Peyer's patch (tissue), 4 donors: ENCODE measurements at regions not wholly inside any gene's neighbourhood (a gene's known extent, or its start where the extent isn't known, plus 50 kb on each side); places are given as distances from the start of the nearest gene placed in this dataset.

Experiments
- DNase-seq, 3 donors: peaks; one replicate each; pipeline ENCODE4 v3.0.0-alpha.2; 2017 to 2019
- H3K27ac ChIP-seq, 4 donors: fragments of 200-600 bp; sonication (generic); one replicate each; pipeline ENCODE4 v1.5.1; 2016 to 2019
- H3K27me3 ChIP-seq, 2 donors: fragments of 200-600 bp; sonication (generic); one replicate each; pipeline ENCODE4 v1.5.1; 2019
- H3K36me3 ChIP-seq, 3 donors: fragments of 200-600 bp; sonication (generic); one replicate each; pipeline ENCODE4 v1.5.1; 2016 to 2019
- H3K4me1 ChIP-seq, 4 donors: fragments of 200-600 bp; sonication (generic); one replicate each; pipeline ENCODE4 v1.5.1; 2016 to 2019
- H3K4me3 ChIP-seq, 4 donors: fragments of 200-600 bp; sonication (generic); 1 replicate in 3 of 4; 2 replicates in 1 of 4; pipeline ENCODE4 v1.5.1; 2016 to 2019; ENCODE audit warnings: mild to moderate bottlenecking in 1 of 4
- H3K9me3 ChIP-seq, 4 donors: fragments of 200-600 bp; sonication (generic); one replicate each; pipeline ENCODE4 v1.5.1; 2016 to 2019; ENCODE audit warnings: mild to moderate bottlenecking in 1 of 4
- CTCF ChIP-seq, 6 experiments: fragments of 450-650 bp in 4 of 6; fragments of 200-600 bp in 2 of 6; sonication (generic) in 1 of 6; IDR thresholded peaks; one replicate each; pipeline ENCODE4 v1.5.1; 2017 to 2019; ENCODE audit warnings: antibody characterized with exemption in 6 of 6, mild to moderate bottlenecking in 3 of 6, moderate library complexity in 1 of 6
- POLR2A ChIP-seq, 2 donors: fragments of 450-650 bp; IDR thresholded peaks; one replicate each; pipeline ENCODE4 v1.5.1; 2017; ENCODE audit warnings: antibody characterized with exemption in 2 of 2, mild to moderate bottlenecking in 2 of 2, moderate library complexity in 2 of 2

DNA sequence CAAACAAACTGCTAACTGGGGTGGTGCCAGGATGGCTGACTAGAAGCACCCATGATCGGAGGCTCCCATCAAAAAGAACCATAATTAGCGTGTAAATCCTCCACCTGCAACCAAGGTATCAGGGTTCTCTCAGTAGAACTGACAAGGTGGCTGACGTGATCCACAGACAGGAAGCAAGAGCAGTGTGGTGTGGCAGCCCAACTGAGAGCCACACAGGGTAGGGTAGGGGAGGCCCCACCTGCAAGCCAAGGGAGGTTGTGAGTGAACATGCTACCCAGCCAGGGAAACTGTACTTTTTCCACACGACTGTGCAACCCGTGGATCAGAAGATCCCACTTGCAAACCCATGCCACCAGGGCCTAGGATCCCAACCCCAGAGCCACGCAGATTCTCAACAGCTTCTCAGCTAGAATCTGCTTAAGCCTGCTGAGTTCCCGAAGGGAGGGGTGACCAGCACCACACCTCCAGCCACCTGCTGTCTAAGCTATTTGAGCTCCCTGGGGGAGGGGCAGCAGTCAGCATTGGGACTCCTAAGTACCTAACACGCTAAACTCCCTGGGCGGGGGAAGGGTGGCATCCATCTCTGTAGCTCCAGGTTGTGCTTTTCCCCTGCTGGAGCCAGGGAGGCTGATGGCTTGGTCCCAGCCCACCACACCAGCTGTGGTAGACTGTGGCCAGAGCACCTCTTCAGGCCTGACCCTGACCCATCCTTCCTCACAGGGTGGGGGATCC is 425.1 kb downstream of the GPM6A start:
- Histone ChIP-seq H3K4me1 (no peaks in the 10 kb centered on the region), H3K4me3 (no peak overlapping the region), H3K36me3 (no peaks in the 10 kb centered on the region), H3K27ac (peak overlapping the region in 1 of 4 donors; percentile 52), H3K27me3 (no peaks in the 10 kb centered on the region), H3K9me3 (peaks cover 0 to 3% (median 0%) of the 10 kb centered on the region in 4 donors)
- DNase-seq: peak in 2 of 3 donors; percentile 65 to 70
- TF ChIP-seq POLR2A (IDR thresholded peaks at IDR 0.05): no peak
- TF ChIP-seq CTCF (IDR thresholded peaks at IDR 0.05): no peak

DNA sequence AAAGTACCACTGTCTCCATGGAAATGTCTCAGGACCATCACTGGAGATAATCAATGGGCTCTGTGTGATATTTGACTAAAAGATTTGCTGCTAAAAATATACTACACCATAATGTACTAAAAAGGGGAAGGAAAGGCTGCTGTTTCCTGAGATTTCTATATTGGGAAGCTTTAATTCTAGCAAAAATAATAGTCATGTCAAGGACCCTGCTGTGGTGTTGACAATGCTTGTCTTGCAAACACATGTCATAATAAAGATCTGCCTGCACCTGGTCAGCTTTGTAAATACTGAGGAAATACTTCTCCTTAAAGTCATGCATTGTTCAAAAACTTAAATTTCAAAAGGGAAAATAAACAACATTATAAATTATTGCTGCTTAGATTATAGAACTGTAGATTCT is 417.9 kb downstream of the GPM6A start:
- TF ChIP-seq POLR2A (IDR thresholded peaks at IDR 0.05): no peak
- TF ChIP-seq CTCF (IDR thresholded peaks at IDR 0.05): no peak
- H3K36me3 ChIP-seq: no peaks in the 10 kb centered on the region
- no peak overlapping the region for H3K4me3 ChIP-seq
- DNase-seq: no peak
- no peaks in the 10 kb centered on the region for H3K4me1 ChIP-seq
- H3K27me3 ChIP-seq: no peaks in the 10 kb centered on the region
- H3K27ac ChIP-seq: no peak overlapping the region
- peaks cover 0 to 3% (median 0%) of the 10 kb centered on the region in 4 donors for H3K9me3 ChIP-seq

- Histone ChIP-seq H3K4me3 (no peak overlapping the region), H3K4me1 (no peaks in the 10 kb centered on the region), H3K27ac (no peak overlapping the region), H3K27me3 (no peaks in the 10 kb centered on the region), H3K36me3 (no peaks in the 10 kb centered on the region), H3K9me3 (no peaks in the 10 kb centered on the region)
- TF ChIP-seq CTCF (IDR thresholded peaks at IDR 0.05) (no peak), POLR2A (IDR thresholded peaks at IDR 0.05) (no peak)
- DNase-seq: no peak
Measured at GRCh38 chr4:175405961-175406360, 406.1 kb downstream of the GPM6A start.

DNA sequence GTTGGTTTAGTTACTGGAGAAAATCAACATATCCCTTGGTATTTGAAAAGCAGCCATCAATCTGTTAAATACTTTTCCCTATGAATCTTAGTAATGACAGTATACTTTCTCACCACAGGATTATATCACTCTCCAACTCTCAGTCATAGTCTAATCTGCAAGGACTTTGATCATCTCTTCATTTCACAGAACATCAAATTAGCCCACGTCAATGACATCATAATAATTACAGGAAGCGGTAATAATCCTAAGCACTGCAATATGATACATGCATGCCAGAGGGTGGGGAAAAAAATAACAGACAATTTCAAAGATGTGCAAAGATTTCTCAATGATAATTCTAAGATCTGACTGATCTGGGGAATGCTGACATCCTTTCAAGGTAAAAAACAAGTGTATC is 404.1 kb downstream of the GPM6A start:
- Histone ChIP-seq H3K27me3 (no peaks in the 10 kb centered on the region), H3K4me3 (no peak overlapping the region), H3K27ac (no peak overlapping the region), H3K4me1 (no peaks in the 10 kb centered on the region), H3K36me3 (no peaks in the 10 kb centered on the region), H3K9me3 (no peaks in the 10 kb centered on the region)
- DNase-seq: no peak
- TF ChIP-seq CTCF (IDR thresholded peaks at IDR 0.05): no peak
- TF ChIP-seq POLR2A (IDR thresholded peaks at IDR 0.05): no peak

GRCh38 chr4:175411251-175411650 is 400.8 kb downstream of the GPM6A start:
- H3K9me3 ChIP-seq: peaks cover 0 to 5% (median 0%) of the 10 kb centered on the region in 4 donors
- H3K27ac ChIP-seq: no peak overlapping the region
- no peaks in the 10 kb centered on the region for H3K36me3 ChIP-seq
- TF ChIP-seq POLR2A (IDR thresholded peaks at IDR 0.05) (no peak), CTCF (IDR thresholded peaks at IDR 0.05) (no peak)
- H3K27me3 ChIP-seq: no peaks in the 10 kb centered on the region
- H3K4me1 ChIP-seq: no peaks in the 10 kb centered on the region
- H3K4me3 ChIP-seq: no peak overlapping the region
- DNase-seq: no peak
